ENCODE measurements at regions not wholly inside any gene's neighbourhood (a gene's known extent, or its start where the extent isn't known, plus 50 kb on each side); places are given as distances from the start of the nearest gene placed in this dataset.
A peak's percentile ranks its signal among the peaks of the same experiment; 100 is the strongest.

DNA sequence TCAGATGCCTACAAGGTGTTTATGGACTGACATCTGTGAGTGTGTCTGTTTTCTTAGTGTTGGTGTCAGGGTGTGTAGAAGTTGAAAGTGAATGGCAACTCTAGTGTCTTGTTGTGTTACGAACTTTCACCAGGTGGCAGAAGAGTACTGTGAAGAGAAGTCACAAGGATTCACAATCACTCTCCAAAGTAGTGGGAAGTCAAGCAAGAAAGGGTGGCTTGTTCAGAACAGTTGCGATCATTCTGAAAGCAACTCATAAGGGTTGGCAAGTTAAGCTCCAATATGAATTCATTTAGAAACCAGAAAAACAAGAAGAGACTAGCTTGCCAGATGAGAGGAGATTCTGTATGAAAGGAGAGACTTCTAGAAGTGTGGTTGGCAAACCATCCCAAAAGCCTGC is 86.1 kb downstream of the FASLG start:
- RAD21 ChIA-PET (ENCODE audit: low non-redundant PET in 1 of 2, low total read pairs in 2 of 2, uncharacterized antibody in 2 of 2, unreplicated experiment in 2 of 2): interaction anchor here (0.6 to 2.1 kb wide), 2 partner anchors 457 to 458 kb away, joined by 3 to 12 read pairs; no protein-coding TSS in a partner anchor

More for the DNA sequence above, 86.1 kb downstream of the FASLG start:
- H3K9me2 ChIP-seq (ENCODE audit: insufficient read depth): no peaks in the 10 kb centered on the region
- no peak overlapping the region for H3K4me3 ChIP-seq (replicated peaks in 1 of 2; ENCODE audit: low read depth in 1 of 2, low read length in 2 of 2)
- no peaks in the 10 kb centered on the region for H3K9me3 ChIP-seq (ENCODE audit: control insufficient read depth in 1 of 2, insufficient read depth in 1 of 2, low read depth in 1 of 2, low read length in 2 of 2)
- H3K4me2 ChIP-seq (ENCODE audit: low read length): peak overlapping the region; percentile 72
- H4K20me1 ChIP-seq (ENCODE audit: insufficient read depth): no peaks in the 10 kb centered on the region
- ChIA-PET POLR2A (no interaction called here), CTCF (interaction anchor here (0.7 to 4.2 kb wide), 6 partner anchors 81 to 1473 kb away, joined by 3 to 57 read pairs (median 4); no protein-coding TSS in a partner anchor)
- TF ChIP-seq EZH2 (IDR thresholded peaks at IDR 0.05): no peak
- TF ChIP-seq SP1 (IDR thresholded peaks at IDR 0.05; ENCODE audit: low read depth): peak; percentile 11; the same call in 1 of the 2 replicates
- peak; percentile 99 for TF ChIP-seq RAD21 (IDR thresholded peaks at IDR 0.05; ENCODE audit: low read depth)
- peak; percentile 62 to 83 (median 80) for TF ChIP-seq CTCF (IDR thresholded peaks at IDR 0.05 in 2 of 3, conservative IDR thresholded peaks at IDR 0.05 in 1 of 3; ENCODE audit: borderline replicate concordance in 1 of 3, insufficient read depth in 1 of 3, low read depth in 2 of 3, low read length in 2 of 3)
- TF ChIP-seq MAX (IDR thresholded peaks at IDR 0.05): peak; percentile 21; the same call in 1 of the 2 replicates
- 0 out of 2 replicates have a peak, but pooled peaks have one; percentile 30 for TF ChIP-seq CEBPB (IDR thresholded peaks at IDR 0.05; ENCODE audit: low read depth)
- peak; percentile 69; the same call in 1 of the 2 replicates for TF ChIP-seq CBX3 (IDR thresholded peaks at IDR 0.05; ENCODE audit: low read depth)
- TF ChIP-seq POLR2A (IDR thresholded peaks at IDR 0.05; ENCODE audit: borderline replicate concordance, extremely low read depth, insufficient read depth, insufficient read length): no peak
- ATAC-seq (peak; percentile 64), DNase-seq (ENCODE audit: low read depth, low spot score) (peak; percentile 71)
- H3K79me2 ChIP-seq (ENCODE audit: insufficient read depth, low read length): no peaks in the 10 kb centered on the region
- no peak overlapping the region for H3K9ac ChIP-seq (ENCODE audit: low read length)
- peaks cover 21 to 29% of the 10 kb centered on the region in 2 experiments for H3K4me1 ChIP-seq (ENCODE audit: control insufficient read depth in 1 of 2, insufficient read depth in 2 of 2, low read length in 2 of 2)
- peak overlapping the region; percentile 81 for H2AFZ ChIP-seq (ENCODE audit: low read depth, low read length, poor library complexity, severe bottlenecking)
- no peaks in the 10 kb centered on the region for H3K27me3 ChIP-seq (ENCODE audit: insufficient read depth, low read length)
- no peak overlapping the region for H3K27ac ChIP-seq (ENCODE audit: low read depth, low read length)
- no peaks in the 10 kb centered on the region for H3K36me3 ChIP-seq (ENCODE audit: control insufficient read depth in 1 of 2, insufficient read depth in 2 of 2, low read length in 2 of 2)
- intact Hi-C loops (cut with micrococcal nuclease): loop anchor here (1.0 to 10.0 kb wide), 7 partner anchors 80 to 2000 kb away; partner anchors contain the start of genes CENPL and DARS2
- no TSS peak for BruUV-seq (replicated peaks)
